Common myeloid progenitor, CD34-positive (primary cell): ENCODE measurements at regions not wholly inside any gene's neighbourhood (a gene's known extent, or its start where the extent isn't known, plus 50 kb on each side); places are given as distances from the start of the nearest gene placed in this dataset.
A peak's percentile ranks its signal among the peaks of the same experiment; 100 is the strongest.
"Not testable (repeated sequence)": the region's sequence is repeated elsewhere in the genome, so short reads cannot be mapped to it uniquely, and the experiment has no call there.

ENCODE experiments used
- CTCF ChIA-PET: fragments of 350-600 bp; sonication (Branson Sonifier 250); formaldehyde crosslinking; loops from one replicate; lab custom pipeline; 2021; ENCODE audit warnings: antibody characterized with exemption; lab: Charles Lee
- POLR2A ChIA-PET: fragments of 350-600 bp; sonication (Branson Sonifier 250); formaldehyde crosslinking; loops from one replicate; lab custom pipeline; 2021; ENCODE audit warnings: antibody characterized with exemption; lab: Charles Lee
- DNase-seq, 3 donors: peaks; one replicate each; pipeline versions ENCODE4 v3.0.0 to v3.0.0-alpha.2; 2013
- H3K27ac ChIP-seq, 2 experiments: 1 replicate in 1 of 2; 2 replicates in 1 of 2; pipeline ENCODE4 v1.7.0; 2013; ENCODE audit warnings: inconsistent platforms in 2 of 2, low read length in 2 of 2, mild to moderate bottlenecking in 2 of 2, low read depth in 1 of 2, moderate library complexity in 1 of 2; ENCODE audit not compliant: severe bottlenecking in 2 of 2, insufficient read depth in 1 of 2, poor library complexity in 1 of 2
- H3K27me3 ChIP-seq, 5 experiments: replicated peaks in 2 of 5; 1 replicate in 3 of 5; 2 replicates in 2 of 5; pipeline versions ENCODE4 v1.6.1 to v1.7.0; 2013; ENCODE audit warnings: low read length in 4 of 5, mild to moderate bottlenecking in 2 of 5, moderate library complexity in 2 of 5, inconsistent platforms in 1 of 5; ENCODE audit not compliant: insufficient read depth in 5 of 5, control insufficient read depth in 4 of 5
- H3K36me3 ChIP-seq, 4 experiments: 1 replicate in 2 of 4; 2 replicates in 2 of 4; pipeline versions ENCODE4 v1.6.1 to v1.7.0; 2013; ENCODE audit warnings: low read length in 3 of 4, control low read depth in 1 of 4, mild to moderate bottlenecking in 1 of 4; ENCODE audit not compliant: control insufficient read depth in 4 of 4, insufficient read depth in 4 of 4
- H3K4me1 ChIP-seq, 4 experiments: 1 replicate in 3 of 4; 2 replicates in 1 of 4; pipeline versions ENCODE4 v1.6.1 to v1.7.1; 2013; ENCODE audit warnings: low read length in 3 of 4, mild to moderate bottlenecking in 3 of 4, control low read depth in 1 of 4, inconsistent platforms in 1 of 4, moderate library complexity in 1 of 4; ENCODE audit not compliant: control insufficient read depth in 4 of 4, insufficient read depth in 4 of 4; ENCODE audit errors: control extremely low read depth in 1 of 4
- H3K4me3 ChIP-seq, 7 experiments: 1 replicate in 4 of 7; 2 replicates in 3 of 7; pipeline versions ENCODE4 v1.5.1 to v1.7.0; 2013; ENCODE audit warnings: mild to moderate bottlenecking in 7 of 7, low read length in 6 of 7, moderate library complexity in 6 of 7, inconsistent platforms in 2 of 7, low read depth in 2 of 7, control low read depth in 1 of 7; ENCODE audit not compliant: insufficient read depth in 4 of 7, control insufficient read depth in 1 of 7; ENCODE audit errors: extremely low read depth in 1 of 7
- H3K9me3 ChIP-seq, 5 experiments: 1 replicate in 4 of 5; 2 replicates in 1 of 5; pipeline versions ENCODE4 v1.6.1 to v1.7.1; 2013; ENCODE audit warnings: low read length in 4 of 5, mild to moderate bottlenecking in 2 of 5, inconsistent platforms in 1 of 5, low read depth in 1 of 5, moderate library complexity in 1 of 5; ENCODE audit not compliant: control insufficient read depth in 4 of 5, insufficient read depth in 2 of 5; ENCODE audit errors: control extremely low read depth in 1 of 5
- WGBS: methylation state at CpG from one replicate; pipeline ENCODE4 v1.1.5; 2013; ENCODE audit not compliant: insufficient coverage; 5-methylcytosine and 5-hydroxymethylcytosine counted together

DNA sequence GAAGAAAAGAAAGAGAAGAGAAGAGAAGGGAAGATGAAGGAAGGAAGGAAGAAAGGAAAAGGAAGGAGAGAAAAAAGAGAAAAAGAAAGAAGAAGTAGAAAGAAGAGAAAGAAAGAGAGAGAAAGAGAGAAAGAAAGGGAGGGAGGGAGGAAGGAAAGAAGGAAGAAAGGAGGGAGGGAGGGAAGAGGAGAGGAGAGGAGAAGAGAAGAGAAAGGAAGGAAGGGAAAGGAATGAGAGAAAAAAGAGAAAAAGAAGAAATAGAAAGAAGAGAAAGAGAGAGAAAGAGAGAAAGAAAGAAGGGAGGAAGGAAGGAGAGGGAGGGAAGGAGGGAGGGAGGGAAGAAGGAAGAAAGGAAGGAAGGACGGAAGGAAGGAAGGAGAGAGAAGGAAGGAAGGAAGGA is 217.9 kb upstream of the POU1F1 start:
- ChIA-PET CTCF (no interaction called here), POLR2A (no interaction called here)
- Histone ChIP-seq H3K27ac (no peak overlapping the region), H3K4me1 (no peaks in the 10 kb centered on the region), H3K36me3 (no peaks in the 10 kb centered on the region), H3K9me3 (no peaks in the 10 kb centered on the region), H3K27me3 (no peaks in the 10 kb centered on the region), H3K4me3 (no peak overlapping the region)
- 92% methylated on average over 1 of the region's 1 CpG for WGBS
- DNase-seq: no peak

DNA sequence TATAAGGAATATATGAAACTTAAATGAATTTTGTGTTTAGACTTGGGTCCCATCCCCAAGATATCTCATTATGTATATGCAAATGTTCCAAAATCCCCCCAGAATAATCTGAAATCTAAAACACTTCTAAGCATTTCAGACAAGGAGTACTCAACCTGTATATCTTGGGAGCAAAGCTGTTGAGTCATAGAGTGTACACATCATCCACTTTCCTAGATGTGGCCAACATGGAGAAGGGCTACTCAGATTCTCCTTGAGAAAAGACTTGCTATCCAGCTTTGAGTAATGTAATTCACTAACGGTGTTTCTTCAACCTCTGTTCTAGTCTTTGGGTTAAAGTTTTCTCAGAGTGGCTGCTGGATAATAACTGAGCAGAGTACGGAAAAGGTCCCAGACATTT is 215.5 kb upstream of the POU1F1 start:
- POLR2A ChIA-PET: no interaction called here
- CTCF ChIA-PET: no interaction called here
- Histone ChIP-seq H3K27me3 (no peaks in the 10 kb centered on the region), H3K27ac (no peak overlapping the region), H3K4me3 (no peak overlapping the region), H3K9me3 (no peaks in the 10 kb centered on the region), H3K4me1 (no peaks in the 10 kb centered on the region), H3K36me3 (no peaks in the 10 kb centered on the region)
- DNase-seq: no peak
- WGBS: 100% methylated on average over 2 of the region's 2 CpGs

DNA sequence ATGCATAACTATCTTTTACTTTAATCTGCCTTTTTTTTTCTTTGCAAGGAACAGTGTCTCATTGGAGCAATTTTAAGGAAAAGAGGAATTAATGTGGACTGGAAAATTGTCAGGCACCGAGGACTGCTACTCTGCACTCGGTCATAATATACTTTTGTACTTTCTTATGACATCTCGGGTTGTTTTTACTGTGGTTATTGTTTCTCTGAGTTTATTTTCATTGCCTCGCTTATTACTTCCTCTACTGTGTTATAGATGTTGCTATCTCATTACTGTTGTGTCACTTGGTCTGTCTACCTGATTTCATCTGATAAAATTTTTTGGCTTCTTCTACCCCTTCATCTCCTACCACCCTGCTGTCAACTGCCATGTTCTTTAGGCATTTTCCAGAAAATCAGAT is 213.5 kb upstream of the POU1F1 start:
- Histone ChIP-seq H3K4me3 (no peak overlapping the region), H3K27me3 (no peaks in the 10 kb centered on the region), H3K27ac (no peak overlapping the region), H3K4me1 (no peaks in the 10 kb centered on the region), H3K36me3 (no peaks in the 10 kb centered on the region), H3K9me3 (no peaks in the 10 kb centered on the region)
- POLR2A ChIA-PET: no interaction called here
- DNase-seq: no peak
- CTCF ChIA-PET: no interaction called here
- WGBS: no CpG with 5 or more reads among the region's 4 CpGs

DNA sequence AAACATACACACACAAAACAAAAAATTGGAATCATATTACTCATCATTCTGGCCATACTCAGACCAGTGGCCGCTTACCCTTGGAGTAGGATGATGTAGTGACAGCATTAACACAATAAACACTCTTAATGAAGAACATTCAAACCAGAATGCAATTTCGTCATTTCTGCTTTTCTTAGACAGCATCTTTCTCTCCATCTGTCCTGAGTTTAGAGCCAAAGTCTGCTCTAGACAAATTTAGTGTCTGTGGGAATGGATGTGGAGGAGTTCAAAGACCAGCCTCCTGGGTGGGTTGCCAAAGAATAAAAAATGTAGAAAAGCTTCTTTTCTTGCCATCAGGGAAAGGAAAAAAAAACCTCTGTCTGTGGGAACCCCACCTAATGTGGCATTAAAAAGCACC is 212.4 kb upstream of the POU1F1 start:
- no peak overlapping the region for H3K27ac ChIP-seq
- no peaks in the 10 kb centered on the region for H3K9me3 ChIP-seq
- no peak for DNase-seq
- CTCF ChIA-PET: no interaction called here
- no peaks in the 10 kb centered on the region for H3K4me1 ChIP-seq
- no peak overlapping the region for H3K4me3 ChIP-seq
- POLR2A ChIA-PET: no interaction called here
- H3K27me3 ChIP-seq: no peaks in the 10 kb centered on the region
- no peaks in the 10 kb centered on the region for H3K36me3 ChIP-seq
- WGBS: no CpG with 5 or more reads among the region's 2 CpGs

DNA sequence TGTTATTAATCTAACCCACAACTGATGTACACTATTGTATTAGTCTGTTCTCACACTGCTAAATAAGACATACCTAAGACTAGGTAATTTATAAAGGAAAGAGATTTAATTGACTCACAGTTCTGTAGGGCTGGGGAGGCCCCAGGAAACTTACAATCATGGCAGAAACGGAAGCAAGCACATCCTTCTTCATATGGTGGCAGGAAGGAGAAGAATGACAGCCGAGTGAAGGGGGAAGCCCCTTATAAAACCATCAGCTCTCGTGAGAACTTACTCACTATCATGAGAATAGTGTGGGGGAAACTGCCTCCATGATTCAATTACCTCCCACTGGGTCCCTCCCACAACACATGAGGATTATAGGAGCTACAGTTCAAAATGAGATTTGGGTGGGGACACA is 210.3 kb upstream of the POU1F1 start:
- H3K4me3 ChIP-seq, H3K9me3 ChIP-seq, H3K27me3 ChIP-seq, CTCF ChIA-PET, POLR2A ChIA-PET, H3K36me3 ChIP-seq, H3K4me1 ChIP-seq, H3K27ac ChIP-seq: not testable (repeated sequence)
- DNase-seq: peak in 2 of 3 donors; percentile 5 to 17
- WGBS: 17% methylated on average over 1 of the region's 3 CpGs

DNA sequence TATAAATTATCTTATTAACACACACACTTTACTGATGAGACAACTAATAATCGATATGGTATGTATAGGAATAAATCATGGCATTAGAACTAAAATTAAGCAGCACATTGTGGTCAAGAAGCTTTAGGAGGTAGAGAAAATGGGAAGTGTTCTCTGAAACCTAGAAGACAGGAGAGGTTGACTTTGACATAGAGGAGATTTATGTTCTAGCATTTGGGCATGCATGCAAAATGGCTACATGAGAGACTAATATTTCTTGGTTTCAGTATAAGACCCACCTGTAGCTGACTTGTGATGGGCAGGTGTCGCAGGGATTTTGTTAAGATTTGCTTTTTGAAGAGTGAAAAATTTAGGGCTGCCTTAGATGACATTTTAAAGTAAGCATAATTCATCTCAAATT is 209.7 kb upstream of the POU1F1 start:
- Histone ChIP-seq H3K9me3 (no peaks in the 10 kb centered on the region), H3K36me3 (no peaks in the 10 kb centered on the region), H3K4me3 (no peak overlapping the region), H3K27me3 (no peaks in the 10 kb centered on the region), H3K27ac (no peak overlapping the region), H3K4me1 (no peaks in the 10 kb centered on the region)
- no CpG with 5 or more reads among the region's 2 CpGs for WGBS
- peak in 1 of 3 donors; percentile 5 for DNase-seq
- POLR2A ChIA-PET: no interaction called here
- CTCF ChIA-PET: no interaction called here

DNA sequence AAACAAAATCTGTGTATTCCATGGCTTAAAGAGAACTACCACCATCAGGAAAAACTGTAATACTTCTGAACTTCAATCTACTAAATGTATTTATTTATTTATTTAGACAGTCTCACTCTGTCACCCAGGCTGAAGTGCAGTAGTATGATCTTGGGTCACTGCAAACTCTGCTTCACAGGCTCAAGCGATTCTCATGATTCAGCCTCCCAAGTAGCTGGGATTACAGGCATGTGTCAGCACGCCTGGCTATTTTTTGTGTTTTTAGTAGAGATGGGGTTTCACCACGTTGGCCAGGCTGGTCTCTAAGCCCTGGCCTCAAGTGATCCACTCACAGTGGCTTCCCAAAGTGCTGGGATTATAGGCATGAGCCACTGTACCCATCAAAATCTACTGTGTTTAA is 202.3 kb upstream of the POU1F1 start:
- Histone ChIP-seq H3K9me3 (peaks cover 0 to 4% (median 0%) of the 10 kb centered on the region in 5 experiments), H3K4me1 (no peaks in the 10 kb centered on the region), H3K27ac (no peak overlapping the region), H3K27me3 (no peaks in the 10 kb centered on the region), H3K4me3 (no peak overlapping the region), H3K36me3 (no peaks in the 10 kb centered on the region)
- 86% methylated on average over 2 of the region's 3 CpGs for WGBS
- POLR2A ChIA-PET: no interaction called here
- CTCF ChIA-PET: no interaction called here
- no peak for DNase-seq
